HCT116 (cell line): ENCODE measurements at regions not wholly inside any gene's neighbourhood (a gene's known extent, or its start where the extent isn't known, plus 50 kb on each side); places are given as distances from the start of the nearest gene placed in this dataset.

Source experiments
- ATAC-seq: fragments of 200-7000 bp; cut with Tn5 transposase; 2 replicates; pipeline ENCODE4 v1.9.1; 2020; ENCODE audit warnings: mild to moderate bottlenecking, moderate library complexity
- BruUV-seq: library from RNA; stranded (reverse); fragments of 400-500 nt; replicated peaks from 2 replicates; lab custom pipeline; 2021; lab: Mats Ljungman, UMichigan
- CTCF ChIA-PET: fragments of 300-600 bp; sonication (Branson Sonifier 250); formaldehyde crosslinking; loops from one replicate; lab custom pipeline; 2021; ENCODE audit warnings: antibody characterized with exemption; lab: Charles Lee
- POLR2A ChIA-PET: fragments of 300-600, 350-600 bp; sonication (Branson Sonifier 250); formaldehyde crosslinking; loops from one replicate; lab custom pipeline; 2021; ENCODE audit warnings: antibody characterized with exemption; lab: Charles Lee
- RAD21 ChIA-PET, 2 experiments: fragments of 300-600 bp; sonication (Branson Sonifier 250); formaldehyde crosslinking; loops; one replicate each; lab custom pipeline; 2023; ENCODE audit warnings: low total read pairs in 2 of 2; ENCODE audit not compliant: uncharacterized antibody in 2 of 2, unreplicated experiment in 2 of 2, low non-redundant PET in 1 of 2; lab: Charles Lee
- DNase-seq: peaks from one replicate; pipeline ENCODE4 v3.0.0-alpha.2; 2010; ENCODE audit warnings: low read depth, low spot score
- H2AFZ ChIP-seq: fragments of 200-600 bp; shearing (Covaris generic), sonication (generic); 2 replicates; pipeline ENCODE4 v1.6.1; 2017; ENCODE audit warnings: low read depth, mixed run types, mixed read lengths, antibody characterized with exemption, low read length; ENCODE audit not compliant: poor library complexity, severe bottlenecking
- H3K27ac ChIP-seq: 2 replicates; pipeline ENCODE4 v1.5.1; 2012; ENCODE audit warnings: low read depth, low read length
- H3K27me3 ChIP-seq: fragments of 200-600 bp; sonication (generic); 2 replicates; pipeline ENCODE4 v1.6.1; 2016; ENCODE audit warnings: mixed run types, low read length, mixed read lengths; ENCODE audit not compliant: insufficient read depth
- H3K36me3 ChIP-seq, 2 experiments: fragments of 200-500 bp in 1 of 2; fragments of 200-600 bp in 1 of 2; sonication (Bioruptor generic) in 1 of 2; sonication (generic) in 1 of 2; 2 replicates each; pipeline versions ENCODE4 v1.5.1 to v1.6.1; 2014 to 2016; ENCODE audit warnings: low read length in 2 of 2, inconsistent platforms in 1 of 2, mixed read lengths in 1 of 2, mixed run types in 1 of 2; ENCODE audit not compliant: insufficient read depth in 2 of 2, control insufficient read depth in 1 of 2
- H3K4me1 ChIP-seq, 2 experiments: fragments of 200-600 bp in 1 of 2; sonication (generic) in 1 of 2; 2 replicates each; pipeline versions ENCODE4 v1.5.1 to v1.6.1; 2012 to 2017; ENCODE audit warnings: low read length in 2 of 2, inconsistent platforms in 1 of 2, mild to moderate bottlenecking in 1 of 2, mixed read lengths in 1 of 2, mixed run types in 1 of 2, moderate library complexity in 1 of 2; ENCODE audit not compliant: insufficient read depth in 2 of 2, control insufficient read depth in 1 of 2
- H3K4me2 ChIP-seq: fragments of 200-600 bp; sonication (generic); 2 replicates; pipeline ENCODE4 v1.6.1; 2017; ENCODE audit warnings: mixed run types, low read length, mixed read lengths
- H3K4me3 ChIP-seq, 2 experiments: fragments of 200-600 bp in 1 of 2; sonication (generic) in 1 of 2; replicated peaks in 1 of 2; 2 replicates each; pipeline ENCODE4 v1.5.1; 2011 to 2016; ENCODE audit warnings: low read length in 2 of 2, control low read depth in 1 of 2, low read depth in 1 of 2, mild to moderate bottlenecking in 1 of 2, mixed read lengths in 1 of 2, mixed run types in 1 of 2
- H3K79me2 ChIP-seq: fragments of 200-600 bp; sonication (generic); 2 replicates; pipeline ENCODE4 v1.6.1; 2017; ENCODE audit warnings: mild to moderate bottlenecking, mixed run types, low read length, moderate library complexity, mixed read lengths; ENCODE audit not compliant: insufficient read depth
- H3K9ac ChIP-seq: fragments of 200-600 bp; sonication (generic); 2 replicates; pipeline ENCODE4 v1.6.1; 2016; ENCODE audit warnings: low read length, mixed read lengths
- H3K9me2 ChIP-seq: fragments of 200-600 bp; sonication (generic), shearing (Covaris generic); 2 replicates; pipeline ENCODE4 v1.6.1; 2017; ENCODE audit warnings: mixed run types, mild to moderate bottlenecking, moderate library complexity; ENCODE audit not compliant: insufficient read depth
- H3K9me3 ChIP-seq, 2 experiments: fragments of 200-500 bp in 1 of 2; fragments of 200-600 bp in 1 of 2; sonication (Bioruptor generic) in 1 of 2; sonication (generic) in 1 of 2; 2 replicates each; pipeline ENCODE4 v1.6.1; 2014 to 2017; ENCODE audit warnings: low read length in 2 of 2, mixed read lengths in 2 of 2, inconsistent platforms in 1 of 2, low read depth in 1 of 2, mild to moderate bottlenecking in 1 of 2, mixed run types in 1 of 2, moderate library complexity in 1 of 2; ENCODE audit not compliant: control insufficient read depth in 1 of 2, insufficient read depth in 1 of 2
- H4K20me1 ChIP-seq: fragments of 200-600 bp; sonication (generic), shearing (Covaris generic); 2 replicates; pipeline ENCODE4 v1.6.1; 2017; ENCODE audit warnings: mixed run types, mild to moderate bottlenecking, moderate library complexity; ENCODE audit not compliant: insufficient read depth
- CBX3 ChIP-seq: IDR thresholded peaks from 2 replicates; pipeline ENCODE4 v1.6.1; 2012; ENCODE audit warnings: low read depth
- CTCF ChIP-seq, 3 experiments: fragments of 200-600 bp in 1 of 3; sonication (generic) in 1 of 3; IDR thresholded peaks in 2 of 3; conservative IDR thresholded peaks in 1 of 3; 2 replicates each; pipeline ENCODE4 v1.5.1; 2012 to 2017; ENCODE audit warnings: low read depth in 2 of 3, low read length in 2 of 3, antibody characterized with exemption in 1 of 3, borderline replicate concordance in 1 of 3, control low read depth in 1 of 3, mild to moderate bottlenecking in 1 of 3, mixed read lengths in 1 of 3, mixed run types in 1 of 3, moderate library complexity in 1 of 3; ENCODE audit not compliant: insufficient read depth in 1 of 3
- EZH2phosphoT487 ChIP-seq: fragments of 200-600 bp; IDR thresholded peaks from 2 replicates; pipeline ENCODE4 v1.6.1; 2018; ENCODE audit warnings: antibody characterized with exemption, borderline replicate concordance
- FOSL1 ChIP-seq: IDR thresholded peaks from 2 replicates; pipeline ENCODE4 v1.6.1; 2012; ENCODE audit warnings: low read depth
- JUND ChIP-seq: IDR thresholded peaks from 2 replicates; pipeline ENCODE4 v1.6.1; 2012
- MAX ChIP-seq: IDR thresholded peaks from 2 replicates; pipeline ENCODE4 v1.6.1; 2012
- POLR2A ChIP-seq: IDR thresholded peaks from 2 replicates; pipeline ENCODE4 v1.7.0; 2011; ENCODE audit warnings: borderline replicate concordance; ENCODE audit not compliant: insufficient read depth, insufficient read length; ENCODE audit errors: extremely low read depth
- RAD21 ChIP-seq: IDR thresholded peaks from 2 replicates; pipeline ENCODE4 v1.6.1; 2012; ENCODE audit warnings: low read depth, mild to moderate bottlenecking
- REST ChIP-seq: IDR thresholded peaks from 2 replicates; pipeline ENCODE4 v1.6.1; 2012; ENCODE audit warnings: low read depth
- SRF ChIP-seq: IDR thresholded peaks from 2 replicates; pipeline ENCODE4 v1.6.1; 2012; ENCODE audit warnings: low read depth
- TCF7L2 ChIP-seq: IDR thresholded peaks from 2 replicates; pipeline ENCODE4 v1.7.0; 2011; ENCODE audit warnings: borderline replicate concordance, inconsistent platforms; ENCODE audit not compliant: insufficient read depth, insufficient read length; ENCODE audit errors: extremely low read depth
- YY1 ChIP-seq: IDR thresholded peaks from 2 replicates; pipeline ENCODE4 v1.6.1; 2011; ENCODE audit warnings: low read length, low read depth, moderate library complexity, mild to moderate bottlenecking; ENCODE audit not compliant: insufficient replicate concordance; ENCODE audit errors: extremely low read depth
- ZFX ChIP-seq: fragments of 450-650 bp; IDR thresholded peaks from 2 replicates; pipeline ENCODE4 v1.6.1; 2017
- ZNF274 ChIP-seq: fragments of 200-500 bp; sonication (Bioruptor generic); IDR thresholded peaks from 2 replicates; pipeline ENCODE4 v1.6.1; 2014; ENCODE audit warnings: mild to moderate bottlenecking, low read depth, low read length, inconsistent platforms
- intact Hi-C: fragments of 100-400 bp; cut with micrococcal nuclease; formaldehyde crosslinking; loops from 2 replicates; pipeline ENCODE4 v1.10.0; 2022

GRCh38 chr2:15841776-15842560 is 98.4 kb upstream of the MYCN start (continued):
- TF ChIP-seq TCF7L2: no peak

GRCh38 chr2:15842758-15843666 is 97.3 kb upstream of the MYCN start:
- TF ChIP-seq POLR2A (no peak), MAX (no peak), EZH2phosphoT487 (no peak), CTCF (IDR thresholded peaks at IDR 0.05 in 2 of 3, conservative IDR thresholded peaks at IDR 0.05 in 1 of 3; ENCODE audit: borderline replicate concordance in 1 of 3, insufficient read depth in 1 of 3, low read depth in 2 of 3, low read length in 2 of 3) (no peak), FOSL1 (no peak), ZNF274 (no peak), SRF (no peak), CBX3 (no peak), ZFX (no peak), RAD21 (no peak), REST (no peak), YY1 (no peak), JUND (no peak)
- H3K4me3 ChIP-seq: no peak overlapping the region
- H3K9me2 ChIP-seq: no peaks in the 10 kb centered on the region
- no peaks in the 10 kb centered on the region for H3K9me3 ChIP-seq
- no peak overlapping the region for H3K27ac ChIP-seq
- H2AFZ ChIP-seq: no peak overlapping the region
- no peak for ATAC-seq
- no peak overlapping the region for H3K9ac ChIP-seq
- CTCF ChIA-PET: no interaction called here
- H3K27me3 ChIP-seq: no peaks in the 10 kb centered on the region
- no TSS peak for BruUV-seq
- H3K36me3 ChIP-seq: no peaks in the 10 kb centered on the region
- no peaks in the 10 kb centered on the region for H3K79me2 ChIP-seq
- H3K4me1 ChIP-seq: peaks cover 0 to 5% of the 10 kb centered on the region in 2 experiments; a peak in 1 of 4 replicates
- no peak for DNase-seq
- H3K4me2 ChIP-seq: no peak overlapping the region
- RAD21 ChIA-PET: no interaction called here
- intact Hi-C loops: no loop called here
- H4K20me1 ChIP-seq: no peaks in the 10 kb centered on the region
- POLR2A ChIA-PET: no interaction called here
